IPS-20b (cell line): ENCODE measurements at regions not wholly inside any gene's neighbourhood (a gene's known extent, or its start where the extent isn't known, plus 50 kb on each side); places are given as distances from the start of the nearest gene placed in this dataset.

Source experiments
- H3K27ac ChIP-seq: one replicate; pipeline ENCODE4 v1.5.1; 2013; ENCODE audit warnings: low read length
- H3K27me3 ChIP-seq: 2 replicates; pipeline ENCODE4 v1.6.1; 2013; ENCODE audit warnings: mild to moderate bottlenecking, low read length, inconsistent platforms; ENCODE audit not compliant: insufficient read depth
- H3K36me3 ChIP-seq: 2 replicates; pipeline ENCODE4 v1.6.1; 2013; ENCODE audit warnings: low read depth, mild to moderate bottlenecking, inconsistent platforms, low read length, moderate library complexity; ENCODE audit not compliant: insufficient read depth
- H3K4me1 ChIP-seq: 2 replicates; pipeline ENCODE4 v1.6.1; 2013; ENCODE audit warnings: mild to moderate bottlenecking, control low read depth, inconsistent platforms, low read length, moderate library complexity; ENCODE audit not compliant: insufficient read depth
- H3K4me3 ChIP-seq: 2 replicates; pipeline ENCODE4 v1.5.1; 2013; ENCODE audit warnings: mild to moderate bottlenecking, low read length, inconsistent platforms
- H3K9ac ChIP-seq: 2 replicates; pipeline ENCODE4 v1.6.1; 2013; ENCODE audit warnings: low read depth, mild to moderate bottlenecking, inconsistent platforms, low read length, moderate library complexity
- H3K9me3 ChIP-seq: 2 replicates; pipeline ENCODE4 v1.6.1; 2013; ENCODE audit warnings: mild to moderate bottlenecking, low read depth, low read length, inconsistent platforms; ENCODE audit not compliant: insufficient read depth

- H3K27ac ChIP-seq = no peak overlapping the region
- H3K9me3 ChIP-seq = no peaks in the 10 kb centered on the region; the same call in 1 of the 2 replicates
- no peaks in the 10 kb centered on the region; the same call in 1 of the 2 replicates for H3K4me1 ChIP-seq
- no peak overlapping the region for H3K9ac ChIP-seq
- H3K27me3 ChIP-seq = no peaks in the 10 kb centered on the region
- H3K36me3 ChIP-seq = no peaks in the 10 kb centered on the region
- no peak overlapping the region for H3K4me3 ChIP-seq
Observed at GRCh38 chr13:22047785-22048104, 376.9 kb downstream of the FGF9 start.

DNA sequence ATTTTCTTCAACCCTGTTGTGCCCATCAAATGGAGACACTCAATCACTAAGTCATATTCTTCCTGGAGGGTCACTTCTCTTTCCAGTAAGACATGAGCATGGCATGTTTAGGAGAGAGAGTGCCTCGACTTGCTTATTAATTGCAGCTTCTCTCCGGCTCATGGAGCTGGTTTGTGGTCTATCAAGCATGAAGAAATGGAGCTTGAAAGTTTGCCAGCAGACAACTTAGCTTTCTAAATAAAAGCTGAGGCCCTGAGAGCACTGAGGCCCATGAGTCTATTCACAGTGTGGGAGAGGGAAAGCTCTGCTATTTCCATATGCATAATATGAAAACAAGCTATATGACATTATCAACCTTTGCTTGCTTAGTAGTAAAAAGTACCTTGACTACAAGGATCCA is 378.5 kb downstream of the FGF9 start:
- Histone ChIP-seq H3K4me3 (no peak overlapping the region), H3K36me3 (no peaks in the 10 kb centered on the region), H3K9me3 (no peaks in the 10 kb centered on the region), H3K27me3 (no peaks in the 10 kb centered on the region), H3K27ac (no peak overlapping the region), H3K9ac (no peak overlapping the region), H3K4me1 (no peaks in the 10 kb centered on the region; the same call in 1 of the 2 replicates)

DNA sequence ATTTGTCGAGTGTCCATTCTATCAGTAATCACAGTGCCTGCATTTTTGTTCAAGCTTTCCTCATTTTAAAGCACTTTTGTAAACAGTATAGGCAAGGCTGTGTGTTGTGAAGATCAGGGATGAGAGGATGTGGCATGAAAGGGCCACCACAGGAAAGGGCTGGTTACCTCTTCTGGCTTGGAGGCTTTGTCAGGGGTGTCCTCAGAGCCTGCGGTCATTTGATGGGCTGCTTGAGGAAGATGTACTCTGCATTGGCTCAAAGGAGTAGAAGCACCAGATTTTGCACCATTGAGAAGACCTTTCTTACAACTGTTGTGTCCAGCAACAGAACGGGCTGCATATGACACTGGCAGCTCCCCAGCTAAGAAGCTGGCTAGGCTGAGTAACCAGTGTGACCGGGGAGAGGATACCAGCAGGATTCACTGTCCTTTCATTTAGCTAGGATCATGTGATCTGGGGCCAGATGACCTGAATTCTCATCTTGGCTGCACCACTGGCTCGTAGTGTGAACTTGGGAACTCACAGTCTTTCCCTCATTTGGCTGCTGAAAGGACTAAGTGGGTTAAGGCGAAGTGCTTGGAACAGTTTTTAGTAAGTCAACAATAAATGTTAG is 380.2 kb downstream of the FGF9 start:
- no peaks in the 10 kb centered on the region for H3K36me3 ChIP-seq
- H3K4me3 ChIP-seq = no peak overlapping the region
- no peaks in the 10 kb centered on the region for H3K9me3 ChIP-seq
- no peak overlapping the region for H3K27ac ChIP-seq
- no peaks in the 10 kb centered on the region for H3K27me3 ChIP-seq
- no peaks in the 10 kb centered on the region for H3K4me1 ChIP-seq
- H3K9ac ChIP-seq = no peak overlapping the region

- no peaks in the 10 kb centered on the region for H3K36me3 ChIP-seq
- H3K9me3 ChIP-seq = no peaks in the 10 kb centered on the region
- no peak overlapping the region for H3K4me3 ChIP-seq
- H3K9ac ChIP-seq = no peak overlapping the region
- H3K27me3 ChIP-seq = no peaks in the 10 kb centered on the region
- H3K4me1 ChIP-seq = no peaks in the 10 kb centered on the region
- no peak overlapping the region for H3K27ac ChIP-seq
Observed at GRCh38 chr13:22053053-22053452, 382.2 kb downstream of the FGF9 start.

DNA sequence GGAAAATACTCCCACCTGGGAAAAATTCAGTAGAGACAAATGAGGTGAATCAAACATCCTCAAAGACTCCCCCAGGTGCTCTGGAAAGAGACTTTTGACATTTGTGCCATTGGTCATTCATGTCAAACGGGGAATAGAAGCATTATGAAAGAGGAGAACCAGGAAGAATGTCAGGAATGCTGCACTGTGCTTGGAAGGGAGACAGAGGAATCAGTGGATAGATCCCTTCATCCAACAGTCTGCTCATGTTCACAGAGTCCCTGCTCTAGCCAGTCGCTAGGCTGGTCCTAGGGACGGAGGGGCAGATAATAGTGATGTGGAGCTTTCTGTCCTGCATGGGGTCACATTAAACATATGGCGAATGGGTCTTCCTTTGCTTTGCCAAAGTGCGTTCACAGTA is 384.4 kb downstream of the FGF9 start:
- Histone ChIP-seq H3K4me3 (no peak overlapping the region), H3K27me3 (no peaks in the 10 kb centered on the region), H3K27ac (no peak overlapping the region), H3K36me3 (no peaks in the 10 kb centered on the region), H3K9ac (no peak overlapping the region), H3K9me3 (no peaks in the 10 kb centered on the region), H3K4me1 (no peaks in the 10 kb centered on the region)

GRCh38 chr13:22060187-22060586 is 389.3 kb downstream of the FGF9 start:
- no peaks in the 10 kb centered on the region for H3K9me3 ChIP-seq
- H3K27ac ChIP-seq = no peak overlapping the region
- H3K27me3 ChIP-seq = no peaks in the 10 kb centered on the region
- H3K4me1 ChIP-seq = peaks cover 3% of the 10 kb centered on the region; the same call in 1 of the 2 replicates
- H3K9ac ChIP-seq = no peak overlapping the region
- H3K4me3 ChIP-seq = no peak overlapping the region
- no peaks in the 10 kb centered on the region for H3K36me3 ChIP-seq

- H3K4me1 ChIP-seq = peaks cover 7% of the 10 kb centered on the region; the same call in 1 of the 2 replicates
- H3K9ac ChIP-seq = no peak overlapping the region
- no peak overlapping the region for H3K27ac ChIP-seq
- H3K9me3 ChIP-seq = no peaks in the 10 kb centered on the region
- no peak overlapping the region for H3K4me3 ChIP-seq
- no peaks in the 10 kb centered on the region for H3K27me3 ChIP-seq
- H3K36me3 ChIP-seq = no peaks in the 10 kb centered on the region
Observed at GRCh38 chr13:22061371-22061805, 390.5 kb downstream of the FGF9 start.

DNA sequence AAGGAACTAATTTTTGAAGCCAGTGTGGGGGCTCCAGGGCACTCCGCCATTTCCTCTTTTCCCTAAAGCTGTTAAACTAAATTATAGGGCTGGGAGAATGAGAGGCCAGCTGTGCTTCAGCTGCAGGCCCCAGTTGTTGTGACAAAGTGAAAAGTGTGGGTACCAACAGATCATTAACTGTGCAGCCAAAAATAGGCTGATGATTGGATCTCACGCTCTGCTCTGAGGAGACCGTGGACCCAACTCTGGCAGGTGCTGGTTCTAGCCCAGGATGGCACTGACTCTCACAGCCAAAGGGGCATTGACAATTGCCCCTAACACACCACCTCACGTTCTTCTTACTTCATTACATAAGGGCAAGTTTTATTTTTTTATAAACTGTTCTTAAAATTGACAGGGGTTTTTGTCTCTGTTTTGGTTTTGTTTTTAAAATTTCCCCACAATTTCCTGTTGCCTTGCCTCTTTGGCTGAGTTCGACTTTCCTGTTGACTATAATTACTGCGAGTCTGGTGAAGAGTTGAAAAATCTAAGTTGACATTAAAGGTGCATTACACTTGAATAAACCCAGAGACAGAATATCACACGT is 391.0 kb downstream of the FGF9 start:
- H3K9ac ChIP-seq = no peak overlapping the region
- H3K9me3 ChIP-seq = no peaks in the 10 kb centered on the region
- no peak overlapping the region for H3K27ac ChIP-seq
- H3K4me3 ChIP-seq = no peak overlapping the region
- H3K27me3 ChIP-seq = no peaks in the 10 kb centered on the region
- H3K36me3 ChIP-seq = no peaks in the 10 kb centered on the region
- peaks cover 7% of the 10 kb centered on the region; the same call in 1 of the 2 replicates for H3K4me1 ChIP-seq

- H3K27ac ChIP-seq = no peak overlapping the region
- no peak overlapping the region for H3K9ac ChIP-seq
- no peaks in the 10 kb centered on the region for H3K36me3 ChIP-seq
- peaks cover 7% of the 10 kb centered on the region; the same call in 1 of the 2 replicates for H3K4me1 ChIP-seq
- H3K27me3 ChIP-seq = no peaks in the 10 kb centered on the region
- no peaks in the 10 kb centered on the region for H3K9me3 ChIP-seq
- no peak overlapping the region for H3K4me3 ChIP-seq
Observed at GRCh38 chr13:22062478-22063205, 391.8 kb downstream of the FGF9 start.

GRCh38 chr13:22063416-22064124 is 392.7 kb downstream of the FGF9 start:
- Histone ChIP-seq H3K36me3 (no peaks in the 10 kb centered on the region), H3K27ac (no peak overlapping the region), H3K9me3 (no peaks in the 10 kb centered on the region), H3K4me3 (no peak overlapping the region), H3K27me3 (no peaks in the 10 kb centered on the region), H3K4me1 (peaks cover 7% of the 10 kb centered on the region; the same call in 1 of the 2 replicates), H3K9ac (no peak overlapping the region)

GRCh38 chr13:22064854-22065620 is 394.2 kb downstream of the FGF9 start:
- Histone ChIP-seq H3K4me3 (no peak overlapping the region), H3K9ac (no peak overlapping the region), H3K27ac (no peak overlapping the region), H3K4me1 (peaks cover 7% of the 10 kb centered on the region; the same call in 1 of the 2 replicates), H3K27me3 (no peaks in the 10 kb centered on the region), H3K9me3 (no peaks in the 10 kb centered on the region), H3K36me3 (no peaks in the 10 kb centered on the region)
